Fibroblast of skin of right quadriceps (primary cell): ENCODE measurements at regions not wholly inside any gene's neighbourhood (a gene's known extent, or its start where the extent isn't known, plus 50 kb on each side); places are given as distances from the start of the nearest gene placed in this dataset.

Experiments used
- DNase-seq: peaks from one replicate; pipeline ENCODE4 v3.0.0-alpha.2; 2013

DNA sequence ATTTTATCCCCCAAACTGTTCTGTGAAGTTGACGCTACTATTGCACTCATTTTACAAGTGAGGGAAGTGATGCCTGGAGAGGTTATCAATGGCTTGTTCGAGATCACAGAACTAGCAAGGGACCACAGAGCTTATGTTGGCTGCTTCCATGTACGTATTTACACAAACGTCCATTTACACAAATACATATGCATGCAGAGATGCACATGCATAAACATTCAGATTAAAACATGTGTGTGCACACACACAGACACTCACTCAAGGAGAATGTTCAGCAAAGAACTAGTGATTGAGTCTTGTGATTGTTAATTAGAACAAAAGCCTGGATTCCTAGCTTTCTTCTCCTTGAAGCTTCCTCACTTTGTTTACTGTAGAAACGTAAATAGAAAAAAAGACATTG lies 321.5 kb upstream of the CHD6 start:
- no peak for DNase-seq

- no peak for DNase-seq
These were observed 320.2 kb upstream of the CHD6 start for GRCh38 chr20:41938353-41938752.

GRCh38 chr20:41935259-41935791 lies 317.1 kb upstream of the CHD6 start:
- no peak for DNase-seq

DNA sequence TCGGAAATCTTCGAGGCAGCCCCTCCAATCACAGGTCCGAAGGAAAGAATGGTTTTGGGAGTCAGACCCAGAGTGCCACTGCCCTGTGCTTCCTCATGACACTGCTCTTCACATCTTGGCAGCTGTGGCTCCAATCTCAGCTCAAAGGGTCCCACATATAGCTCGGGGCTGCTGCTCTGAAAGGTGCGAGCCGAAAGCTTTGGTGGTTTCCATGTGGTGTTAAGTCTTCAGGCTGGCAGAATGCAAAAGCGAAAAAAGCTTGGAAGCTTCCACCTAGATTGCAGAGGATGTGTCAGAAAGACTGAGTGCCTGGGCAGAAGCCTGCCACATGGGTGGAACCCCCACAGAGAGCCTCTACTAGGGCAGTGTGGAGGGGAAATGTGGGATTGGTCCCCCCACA lies 314.3 kb upstream of the CHD6 start:
- no peak for DNase-seq

DNA sequence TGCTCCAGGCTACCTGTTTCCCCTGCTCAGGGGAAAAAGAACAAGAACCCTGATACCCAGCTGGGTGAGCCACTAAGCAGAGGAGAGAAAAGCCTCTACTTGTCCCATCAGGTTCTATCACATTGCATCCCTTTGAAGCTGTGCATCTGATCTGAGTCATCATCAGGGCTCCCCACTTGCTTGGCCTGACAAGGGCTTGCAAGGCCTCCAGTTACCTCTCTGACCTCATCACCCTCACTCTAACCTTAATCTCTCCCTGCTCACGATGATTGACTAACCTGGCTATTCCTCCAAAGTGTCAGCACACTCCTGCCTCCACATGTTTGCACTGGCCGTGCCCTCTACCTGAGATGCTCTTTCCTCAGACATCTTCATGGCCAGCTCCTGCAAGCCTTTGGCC lies 309.5 kb upstream of the CHD6 start:
- no peak for DNase-seq

- no peak for DNase-seq
These were observed 309.0 kb upstream of the CHD6 start for GRCh38 chr20:41927189-41927588.

GRCh38 chr20:41925476-41925875 lies 307.3 kb upstream of the CHD6 start:
- DNase-seq = no peak

- DNase-seq = no peak
These were observed 305.4 kb upstream of the CHD6 start for GRCh38 chr20:41923624-41924023.

DNA sequence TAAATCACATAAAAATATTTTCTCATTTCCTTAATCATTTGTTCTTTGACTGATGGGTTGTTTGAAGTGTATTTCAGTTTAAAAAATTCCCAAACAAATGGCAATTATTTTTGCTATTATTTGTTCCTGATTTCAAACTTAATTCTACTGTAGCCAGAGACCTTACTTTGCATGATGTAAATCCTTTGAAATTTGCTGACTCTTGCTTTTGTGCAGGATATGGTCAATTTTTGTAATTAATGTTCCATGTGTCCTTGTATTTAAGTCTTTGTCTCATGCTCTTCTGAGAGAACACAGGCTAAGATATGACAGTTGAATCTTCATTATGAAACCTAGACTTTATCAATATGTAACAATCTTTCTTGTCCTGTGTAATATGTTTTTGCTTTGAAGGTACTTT lies 295.0 kb upstream of the CHD6 start:
- DNase-seq = no peak

DNA sequence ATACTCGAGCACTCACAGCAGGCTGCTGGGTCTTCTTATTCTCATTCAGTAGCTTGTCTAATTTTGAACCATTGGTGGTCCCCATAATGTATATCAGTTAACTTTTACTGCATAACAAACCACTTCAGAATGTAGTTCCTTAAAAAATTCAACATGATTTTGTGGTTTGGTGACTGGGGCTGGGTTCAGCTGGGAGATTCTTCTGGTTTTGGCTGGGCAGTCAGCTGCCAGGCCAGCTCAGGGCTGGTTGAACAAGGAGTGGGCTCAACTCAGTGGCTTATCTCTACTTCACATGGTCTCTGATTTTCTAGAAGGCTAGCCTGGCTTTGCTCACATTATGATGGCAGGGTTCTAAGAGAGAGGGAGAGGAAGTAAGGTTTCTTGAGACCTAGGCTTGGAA lies 292.4 kb upstream of the CHD6 start:
- DNase-seq = no peak

DNA sequence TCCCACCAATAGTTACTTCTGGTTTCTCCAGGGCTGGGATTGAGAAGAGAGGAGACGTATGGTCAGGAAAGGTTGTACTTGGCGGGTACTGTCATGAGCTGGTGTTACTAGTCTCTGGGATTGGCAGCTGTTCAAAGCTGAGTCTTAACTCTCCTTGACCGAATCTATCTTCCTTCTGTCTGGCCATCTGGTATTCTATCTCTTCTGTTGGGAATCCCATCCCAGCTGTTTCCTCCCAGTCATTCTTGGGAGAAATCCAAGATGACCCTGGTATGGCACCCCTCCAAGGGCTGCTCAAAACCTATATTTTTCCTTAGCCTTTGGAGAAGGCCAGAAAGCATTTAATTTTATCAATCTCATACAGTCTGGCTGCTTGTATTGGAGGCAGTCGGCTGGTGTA lies 287.0 kb upstream of the CHD6 start:
- no peak for DNase-seq

GRCh38 chr20:41903586-41903985 lies 285.4 kb upstream of the CHD6 start:
- no peak for DNase-seq

DNA sequence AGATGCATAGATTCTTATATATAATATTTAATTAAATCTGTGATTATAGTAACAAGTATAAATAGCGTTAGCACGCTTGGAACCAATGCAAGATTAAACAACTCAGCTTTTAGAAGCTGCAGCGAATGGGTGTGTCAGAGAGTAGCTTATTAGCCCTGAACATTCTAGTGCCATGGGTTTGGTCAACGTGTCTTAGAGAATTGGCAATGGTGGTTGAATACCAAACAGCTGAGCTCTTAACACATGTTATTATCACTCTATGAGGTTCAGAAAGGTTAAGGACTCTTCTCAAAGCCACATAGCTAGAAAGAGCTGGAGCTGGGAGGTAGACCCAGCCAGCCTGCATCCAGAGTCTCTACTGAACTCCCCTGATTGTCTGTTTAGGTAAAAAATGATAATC lies 284.2 kb upstream of the CHD6 start:
- no peak for DNase-seq

DNA sequence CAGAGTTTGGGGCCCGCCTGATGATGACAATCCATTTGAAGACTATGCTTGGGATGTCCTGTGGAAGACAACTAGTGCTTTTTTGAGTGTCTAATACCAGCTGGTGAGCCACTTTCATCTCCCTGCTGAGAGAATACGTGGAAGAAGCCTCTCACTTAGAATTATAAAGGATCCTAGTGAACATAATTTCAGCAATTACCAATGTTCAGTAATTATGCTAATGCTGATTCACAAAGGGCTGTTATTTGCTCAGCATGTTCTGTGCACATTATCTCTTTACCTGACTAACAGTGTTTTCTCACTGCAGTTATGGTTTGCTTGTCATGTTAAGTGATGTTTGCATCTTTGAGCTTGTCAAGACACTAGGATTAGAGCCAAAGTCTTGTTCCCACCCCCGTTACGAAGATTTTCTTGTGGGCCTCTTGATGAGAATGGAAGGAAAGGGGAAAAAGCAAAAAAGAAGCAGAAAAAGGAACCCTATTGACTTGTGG lies 282.1 kb upstream of the CHD6 start:
- DNase-seq = no peak

- no peak for DNase-seq
These were observed 279.5 kb upstream of the CHD6 start for GRCh38 chr20:41897708-41898107.

- DNase-seq = no peak
These were observed 277.3 kb upstream of the CHD6 start for GRCh38 chr20:41895241-41896032.

- no peak for DNase-seq
These were observed 276.2 kb upstream of the CHD6 start for GRCh38 chr20:41894255-41894963.

GRCh38 chr20:41892031-41892430 lies 273.9 kb upstream of the CHD6 start:
- DNase-seq = no peak

DNA sequence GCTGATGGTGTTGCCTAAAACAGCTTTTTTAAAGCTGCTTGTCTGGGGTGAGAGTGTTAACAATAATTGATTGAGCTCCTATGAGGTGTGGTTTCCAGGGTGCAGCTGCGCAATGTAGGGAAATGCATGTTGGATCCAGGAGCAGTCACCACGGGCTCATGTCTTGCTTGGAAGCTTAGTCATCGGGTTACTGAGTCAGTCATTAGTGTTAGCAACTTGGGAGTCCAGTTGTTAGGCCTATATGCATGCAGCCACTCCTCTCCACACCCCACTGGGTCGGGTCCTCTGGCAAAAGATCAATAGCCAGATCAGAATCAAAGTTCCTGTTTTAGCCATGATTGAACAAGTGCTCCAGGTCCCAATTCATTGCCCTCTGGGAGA lies 271.7 kb upstream of the CHD6 start:
- DNase-seq = no peak

- no peak for DNase-seq
These were observed 271.1 kb upstream of the CHD6 start for GRCh38 chr20:41889126-41889843.

DNA sequence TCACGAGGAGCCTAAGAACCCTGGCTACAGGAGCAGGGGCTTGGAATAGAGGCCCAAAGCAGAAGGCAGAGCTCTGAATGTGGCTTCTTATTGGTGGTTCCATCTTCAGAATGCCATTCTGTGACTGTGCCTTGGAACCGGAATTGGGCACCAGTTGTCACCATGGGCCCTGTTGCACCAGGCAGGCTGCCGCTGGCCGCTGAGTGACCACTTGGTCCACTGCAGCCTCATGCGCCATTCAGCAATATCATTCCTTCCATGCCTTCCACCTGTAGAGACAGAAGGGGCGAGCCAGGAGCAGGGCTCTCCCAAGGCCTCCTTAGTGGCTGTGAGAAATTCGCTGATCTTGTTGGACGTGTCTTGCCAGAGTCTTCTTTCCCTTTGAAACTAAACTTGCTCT lies 270.3 kb upstream of the CHD6 start:
- DNase-seq = no peak

GRCh38 chr20:41887500-41887899 lies 269.3 kb upstream of the CHD6 start:
- DNase-seq = no peak

- DNase-seq = no peak
These were observed 263.4 kb upstream of the CHD6 start for GRCh38 chr20:41881466-41882046.
